K562 (cell line): ENCODE measurements at regions not wholly inside any gene's neighbourhood (a gene's known extent, or its start where the extent isn't known, plus 50 kb on each side); places are given as distances from the start of the nearest gene placed in this dataset.

Experiments
- ATAC-seq: fragments of 200-7000 bp; cut with Tn5 transposase; 3 replicates; pipeline ENCODE4 v1.9.1; 2020; ENCODE audit warnings: moderate library complexity
- BruUV-seq: library from RNA; stranded (reverse); fragments of 400-500 nt; replicated peaks from 2 replicates; lab custom pipeline; 2021; lab: Mats Ljungman, UMichigan
- CTCF ChIA-PET: fragments of 300-600 bp; formaldehyde crosslinking; extraction: SDS; loops from one replicate; lab custom pipeline; 2021; ENCODE audit warnings: low intra/inter-chr PET ratio; lab: Yijun Ruan, JAX
- POLR2A ChIA-PET: fragments of 300-600, 350-650 bp; sonication (Branson Sonifier 250); formaldehyde crosslinking; extraction: SDS; loops from one replicate; lab custom pipeline; 2021; ENCODE audit warnings: antibody characterized with exemption, inconsistent platforms; lab: Yijun Ruan, JAX
- DNase-seq, 4 experiments: peaks; one replicate each; pipeline versions ENCODE4 v3.0.0 to v3.0.0-alpha.2; 2011 to 2018; ENCODE audit warnings: low spot score in 3 of 4, mixed read lengths in 3 of 4; ENCODE audit errors: extremely low read depth in 1 of 4
- FAIRE-seq: peaks from 2 replicates; lab custom pipeline; 2011; peaks lifted over from hg19 to GRCh38; lab: Jason Lieb, UNC
- H2AFZ ChIP-seq: 2 replicates; pipeline ENCODE4 v1.6.0; 2011; ENCODE audit warnings: low read depth, low read length, control low read depth, inconsistent platforms
- H3K27ac ChIP-seq: fragments of 200-600 bp; 3 replicates; pipeline ENCODE4 v1.8.0; 2011; ENCODE audit warnings: low read depth, mild to moderate bottlenecking, control low read depth, inconsistent platforms, low read length, moderate library complexity, mixed read lengths; ENCODE audit errors: extremely low read depth
- H3K27me3 ChIP-seq, 2 experiments: fragments of 300-600 bp in 1 of 2; 2 replicates in 1 of 2; 3 replicates in 1 of 2; pipeline versions ENCODE4 v1.6.0 to v1.8.0; 2011; ENCODE audit warnings: inconsistent platforms in 2 of 2, low read length in 2 of 2, mild to moderate bottlenecking in 1 of 2, mixed read lengths in 1 of 2, moderate library complexity in 1 of 2; ENCODE audit not compliant: control insufficient read depth in 2 of 2, insufficient read depth in 2 of 2
- H3K36me3 ChIP-seq: fragments of 300-600 bp; 3 replicates; pipeline ENCODE4 v1.8.0; 2011; ENCODE audit warnings: mild to moderate bottlenecking, low read length, inconsistent platforms; ENCODE audit not compliant: control insufficient read depth, insufficient read depth
- H3K4me1 ChIP-seq, 2 experiments: fragments of 200-600 bp in 1 of 2; replicated peaks in 1 of 2; 2 replicates in 1 of 2; 3 replicates in 1 of 2; pipeline versions ENCODE4 v1.5.1 to v1.8.0; 2011; ENCODE audit warnings: inconsistent platforms in 2 of 2, low read length in 2 of 2, mild to moderate bottlenecking in 1 of 2, mixed read lengths in 1 of 2, moderate library complexity in 1 of 2; ENCODE audit not compliant: control insufficient read depth in 2 of 2, insufficient read depth in 2 of 2
- H3K4me2 ChIP-seq: 2 replicates; pipeline ENCODE4 v1.6.1; 2011; ENCODE audit warnings: low read length, control low read depth, inconsistent platforms, mixed read lengths; ENCODE audit not compliant: insufficient read depth
- H3K4me3 ChIP-seq: fragments of 200-600 bp; sonication (generic), shearing (Covaris generic); 2 replicates; pipeline ENCODE4 v1.5.1; 2016; ENCODE audit warnings: control low read depth, inconsistent platforms
- H3K79me2 ChIP-seq: fragments of 200-600 bp; 3 replicates; pipeline ENCODE4 v1.8.0; 2011; ENCODE audit warnings: low read length, inconsistent platforms; ENCODE audit not compliant: control insufficient read depth, insufficient read depth
- H3K9ac ChIP-seq, 2 experiments: 2 replicates each; pipeline versions ENCODE4 v1.6.0 to v1.6.1; 2011; ENCODE audit warnings: low read depth in 2 of 2, low read length in 2 of 2, control low read depth in 1 of 2, inconsistent platforms in 1 of 2, mild to moderate bottlenecking in 1 of 2, mixed read lengths in 1 of 2; ENCODE audit not compliant: insufficient read depth in 1 of 2
- H3K9me1 ChIP-seq: one replicate; pipeline ENCODE4 v1.6.0; 2011; ENCODE audit warnings: inconsistent platforms, mild to moderate bottlenecking, low read length, moderate library complexity; ENCODE audit not compliant: control insufficient read depth, insufficient read depth
- H3K9me3 ChIP-seq: replicated peaks from 2 replicates; pipeline ENCODE4 v1.5.1; 2011; ENCODE audit warnings: low read depth, low read length, inconsistent platforms; ENCODE audit not compliant: control insufficient read depth, insufficient read depth
- H4K20me1 ChIP-seq: replicated peaks from 2 replicates; pipeline ENCODE4 v1.6.1; 2011; ENCODE audit warnings: low read length, inconsistent platforms, mixed read lengths; ENCODE audit not compliant: control insufficient read depth, insufficient read depth
- ARID3B ChIP-seq: fragments of 250-450 bp; sonication (Bioruptor Pico); IDR thresholded peaks from 2 replicates; pipeline ENCODE4 v1.4.0; 2020; ENCODE audit warnings: borderline replicate concordance
- E2F3 ChIP-seq: fragments of 250-450 bp; sonication (Bioruptor Pico); IDR thresholded peaks from 2 replicates; pipeline ENCODE4 v1.4.0; 2020; ENCODE audit warnings: mild to moderate bottlenecking
- ELF2 ChIP-seq: fragments of 250-450 bp; sonication (Bioruptor Pico); IDR thresholded peaks from 2 replicates; pipeline ENCODE4 v1.5.0; 2021; ENCODE audit warnings: mild to moderate bottlenecking
- GABPB1 ChIP-seq: sonication (generic); formaldehyde crosslinking; IDR thresholded peaks from 2 replicates; pipeline ENCODE4 v1.8.0; 2022; ENCODE audit warnings: mild to moderate bottlenecking, missing genetic modification reagents
- KAT7 ChIP-seq: sonication (generic); formaldehyde crosslinking; IDR thresholded peaks from 2 replicates; pipeline ENCODE4 v1.8.0; 2022; ENCODE audit warnings: missing genetic modification reagents, mild to moderate bottlenecking, borderline replicate concordance
- MLLT1 ChIP-seq, 2 experiments: fragments of 450-650 bp; IDR thresholded peaks; 2 replicates each; pipeline ENCODE4 v1.6.1; 2016
- SNAPC5 ChIP-seq: fragments of 250-450 bp; sonication (Bioruptor Pico); IDR thresholded peaks from 2 replicates; pipeline ENCODE4 v1.8.0; 2021; ENCODE audit warnings: moderate library complexity, mild to moderate bottlenecking, inconsistent platforms
- SUPT5H ChIP-seq: fragments of 450-650 bp; IDR thresholded peaks from 2 replicates; pipeline ENCODE4 v1.6.1; 2016
- TCF7 ChIP-seq: sonication (generic); IDR thresholded peaks from 2 replicates; pipeline ENCODE4 v1.6.1; 2016; ENCODE audit warnings: antibody characterized with exemption, borderline replicate concordance
- TFE3 ChIP-seq: fragments of 450-650 bp; formaldehyde crosslinking; IDR thresholded peaks from 2 replicates; pipeline ENCODE4 v1.4.0; 2020; ENCODE audit warnings: mild to moderate bottlenecking, mixed read lengths
- TRIM24 ChIP-seq, 2 experiments: fragments of 450-650 bp; IDR thresholded peaks; 2 replicates each; pipeline ENCODE4 v1.6.1; 2016
- USF2 ChIP-seq: sonication (generic); formaldehyde crosslinking; IDR thresholded peaks from 2 replicates; pipeline ENCODE4 v1.5.0; 2020; ENCODE audit warnings: missing genetic modification reagents
- ZNF212 ChIP-seq: fragments of 450-650 bp; formaldehyde crosslinking; IDR thresholded peaks from 2 replicates; pipeline ENCODE4 v1.4.0; 2020; ENCODE audit warnings: mild to moderate bottlenecking
- ZNF23 ChIP-seq: fragments of 250-450 bp; sonication (Bioruptor Pico); IDR thresholded peaks from 2 replicates; pipeline ENCODE4 v1.4.0; 2020; ENCODE audit warnings: mild to moderate bottlenecking
- ZNF277 ChIP-seq: fragments of 250-450 bp; sonication (Bioruptor Pico); IDR thresholded peaks from 2 replicates; pipeline ENCODE4 v1.8.0; 2022; ENCODE audit warnings: inconsistent platforms, mild to moderate bottlenecking, moderate library complexity, borderline replicate concordance
- ZNF311 ChIP-seq: fragments of 250-450 bp; sonication (Bioruptor Pico); IDR thresholded peaks from 2 replicates; pipeline ENCODE4 v1.4.0; 2020; ENCODE audit warnings: mild to moderate bottlenecking, moderate library complexity
- whole genome bisulfite sequencing: fragments of 100-300 bp; shearing (Covaris generic); methylation state at CpG from one replicate; pipeline ENCODE4 v1.1.6; 2016; ENCODE audit warnings: low coverage, mixed read lengths; ENCODE audit not compliant: insufficient coverage; ENCODE audit errors: missing lambda C conversion rate; 5-methylcytosine and 5-hydroxymethylcytosine counted together
- in situ Hi-C: fragments of 300-500 bp; cut with MboI; formaldehyde crosslinking; loops from 4 replicates; pipeline ENCODE4 v1.15.0; 2018; ENCODE audit warnings: inconsistent platforms, mixed read lengths
- intact Hi-C: fragments of 100-400 bp; cut with micrococcal nuclease; formaldehyde crosslinking; loops from 2 replicates; pipeline ENCODE4 v1.14.2; 2022

GRCh38 chr7:52005613-52006012, 689.0 kb upstream of the COBL start:
- ATAC-seq, result no peak
- H3K9me1 ChIP-seq, result no peaks in the 10 kb centered on the region
- no TSS peak for BruUV-seq
- no peaks in the 10 kb centered on the region for H3K79me2 ChIP-seq
- H4K20me1 ChIP-seq, result no peaks in the 10 kb centered on the region
- no peak overlapping the region for H3K4me3 ChIP-seq
- H3K9ac ChIP-seq, result no peak overlapping the region
- no peak overlapping the region for H3K4me2 ChIP-seq
- no peak overlapping the region for H3K27ac ChIP-seq
- intact Hi-C loops (no loop called here), in situ Hi-C loops (no loop called here)
- WGBS, result 0% methylated on average over 4 of the region's 4 CpGs
- no peaks in the 10 kb centered on the region for H3K36me3 ChIP-seq
- H3K4me1 ChIP-seq, result no peaks in the 10 kb centered on the region
- POLR2A ChIA-PET, result interaction anchor here (0.6 kb wide), 1 partner anchor 677 kb away, joined by 3 read pairs; no protein-coding TSS in a partner anchor
- FAIRE-seq, result no peak
- no peaks in the 10 kb centered on the region for H3K9me3 ChIP-seq
- DNase-seq, result no peak
- no peak overlapping the region for H2AFZ ChIP-seq
- no peaks in the 10 kb centered on the region for H3K27me3 ChIP-seq
- CTCF ChIA-PET, result no interaction called here
- TF ChIP-seq MLLT1 (IDR thresholded peaks at IDR 0.05), result no peak
- no peak for TF ChIP-seq ZNF23
- no peak for TF ChIP-seq TCF7
- no peak for TF ChIP-seq ARID3B (CRISPR knock-in tag)
- no peak for TF ChIP-seq USF2 (CRISPR knock-in tag)
- no peak for TF ChIP-seq ZNF311 (CRISPR knock-in tag)
- no peak for TF ChIP-seq TFE3 (CRISPR knock-in tag)
- no peak for TF ChIP-seq TRIM24 (IDR thresholded peaks at IDR 0.05)
- TF ChIP-seq SUPT5H, result no peak
- no peak for TF ChIP-seq ELF2 (CRISPR knock-in tag)
- no peak for TF ChIP-seq GABPB1
- no peak for TF ChIP-seq ZNF277
- TF ChIP-seq E2F3 (CRISPR knock-in tag), result no peak
- no peak for TF ChIP-seq ZNF212 (CRISPR knock-in tag)
- TF ChIP-seq KAT7 (CRISPR knock-in tag), result no peak
- no peak for TF ChIP-seq SNAPC5 (CRISPR knock-in tag)
